ENCODE measurements at regions not wholly inside any gene's neighbourhood (a gene's known extent, or its start where the extent isn't known, plus 50 kb on each side); places are given as distances from the start of the nearest gene placed in this dataset.

DNA sequence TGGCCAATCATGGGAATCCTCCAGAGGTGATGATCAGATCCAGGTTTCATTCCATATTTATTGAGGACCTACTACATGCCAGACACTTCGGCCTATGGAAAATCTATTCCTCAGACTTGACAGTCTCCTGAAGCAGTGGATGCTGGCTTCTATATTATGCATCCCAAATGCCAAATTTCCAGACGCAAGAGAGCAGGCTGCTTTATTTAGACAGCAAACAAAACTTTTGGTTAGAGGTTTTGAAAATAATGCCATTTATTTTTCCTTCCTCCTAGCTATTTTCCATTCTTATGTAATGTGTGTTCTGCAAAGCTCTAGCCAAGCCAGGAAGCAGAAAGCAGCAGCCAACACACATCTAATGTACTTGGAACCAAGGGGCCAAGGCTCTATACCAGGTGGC, 330.8 kb downstream of the GPAM start:
- no peak overlapping the region for H3K4me3 Mint-ChIP-seq
- ATAC-seq (ENCODE audit: low read depth) (no peak), DNase-seq (no peak)
- no peak for TF ChIP-seq EZH2 (IDR thresholded peaks at IDR 0.05; ENCODE audit: borderline replicate concordance, insufficient read depth, low read depth, low read length, poor library complexity, severe bottlenecking)
- TF ChIP-seq, protein P1, sequence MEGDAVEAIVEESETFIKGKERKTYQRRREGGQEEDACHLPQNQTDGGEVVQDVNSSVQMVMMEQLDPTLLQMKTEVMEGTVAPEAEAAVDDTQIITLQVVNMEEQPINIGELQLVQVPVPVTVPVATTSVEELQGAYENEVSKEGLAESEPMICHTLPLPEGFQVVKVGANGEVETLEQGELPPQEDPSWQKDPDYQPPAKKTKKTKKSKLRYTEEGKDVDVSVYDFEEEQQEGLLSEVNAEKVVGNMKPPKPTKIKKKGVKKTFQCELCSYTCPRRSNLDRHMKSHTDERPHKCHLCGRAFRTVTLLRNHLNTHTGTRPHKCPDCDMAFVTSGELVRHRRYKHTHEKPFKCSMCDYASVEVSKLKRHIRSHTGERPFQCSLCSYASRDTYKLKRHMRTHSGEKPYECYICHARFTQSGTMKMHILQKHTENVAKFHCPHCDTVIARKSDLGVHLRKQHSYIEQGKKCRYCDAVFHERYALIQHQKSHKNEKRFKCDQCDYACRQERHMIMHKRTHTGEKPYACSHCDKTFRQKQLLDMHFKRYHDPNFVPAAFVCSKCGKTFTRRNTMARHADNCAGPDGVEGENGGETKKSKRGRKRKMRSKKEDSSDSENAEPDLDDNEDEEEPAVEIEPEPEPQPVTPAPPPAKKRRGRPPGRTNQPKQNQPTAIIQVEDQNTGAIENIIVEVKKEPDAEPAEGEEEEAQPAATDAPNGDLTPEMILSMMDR (IDR thresholded peaks at IDR 0.05): no peak
- H3K9ac ChIP-seq (ENCODE audit: low read length): no peak overlapping the region
- no peaks in the 10 kb centered on the region for H3K27me3 Mint-ChIP-seq
- WGBS (ENCODE audit: insufficient coverage): no CpG with 5 or more reads among the region's 2 CpGs
- no peak overlapping the region for H3K27ac ChIP-seq (ENCODE audit: low read length in 2 of 2)
- intact Hi-C loops (cut with micrococcal nuclease): no loop called here
- CTCF ChIA-PET: no interaction called here
- no peaks in the 10 kb centered on the region for H3K36me3 ChIP-seq (replicated peaks in 1 of 2; ENCODE audit: control extremely low read depth in 1 of 2, control insufficient read depth in 1 of 2, extremely low read depth in 1 of 2, insufficient read depth in 2 of 2, low read length in 1 of 2)
- no peaks in the 10 kb centered on the region for H3K4me1 ChIP-seq (ENCODE audit: control insufficient read depth in 2 of 2, insufficient read depth in 2 of 2, low read length in 2 of 2)
- no peaks in the 10 kb centered on the region for H3K79me2 ChIP-seq (ENCODE audit: control insufficient read depth, insufficient read depth, low read length)
- POLR2A ChIA-PET: no interaction called here
- peaks cover 0 to 7% (median 0%) of the 10 kb centered on the region in 3 donors for H3K9me3 ChIP-seq (ENCODE audit: control extremely low read depth in 1 of 3, control insufficient read depth in 2 of 3, insufficient read depth in 1 of 3, low read length in 2 of 3)
- no peak overlapping the region for H2AFZ ChIP-seq (ENCODE audit: insufficient read depth, low read depth, low read length, poor library complexity, severe bottlenecking)
- no peak overlapping the region for H3K4me3 ChIP-seq (ENCODE audit: control extremely low read depth in 1 of 5, extremely low read depth in 1 of 5, insufficient read depth in 1 of 5, low read depth in 2 of 5, low read length in 4 of 5)
- H3K9me3 Mint-ChIP-seq (ENCODE audit: insufficient read depth): peaks cover under 1% of the 10 kb centered on the region
- H3K27ac Mint-ChIP-seq: no peak overlapping the region
- no peaks in the 10 kb centered on the region for H3K27me3 ChIP-seq (replicated peaks in 1 of 4; ENCODE audit: control extremely low read depth in 1 of 4, control insufficient read depth in 3 of 4, insufficient read depth in 4 of 4, low read length in 3 of 4)
- no peaks in the 10 kb centered on the region for H3K4me1 Mint-ChIP-seq
- no peak overlapping the region for H3K4me2 ChIP-seq (replicated peaks; ENCODE audit: low read depth, low read length, poor library complexity, severe bottlenecking)
- H4K20me1 ChIP-seq (ENCODE audit: control insufficient read depth, insufficient read depth, low read length, poor library complexity, severe bottlenecking): no peaks in the 10 kb centered on the region

DNA sequence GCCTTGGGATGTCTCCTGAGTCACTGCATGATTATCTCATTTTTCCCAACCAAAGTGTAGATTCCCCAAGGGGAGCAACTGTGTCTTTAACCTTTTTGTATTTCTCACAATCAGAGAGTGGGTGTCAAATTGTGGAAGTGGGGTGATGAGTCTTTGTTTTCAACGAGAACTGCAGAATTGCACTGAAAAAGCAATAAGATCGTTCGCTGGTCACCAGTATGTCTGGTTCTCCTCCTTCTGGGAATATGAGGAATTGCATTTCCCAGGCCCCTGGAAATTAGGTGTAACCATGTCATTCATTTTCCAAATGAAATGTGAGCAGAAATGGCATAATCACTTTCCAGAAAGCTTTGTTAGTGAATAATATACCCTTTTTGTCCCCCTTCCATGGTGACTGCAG, 326.9 kb downstream of the GPAM start:
- DNase-seq (no peak), ATAC-seq (ENCODE audit: low read depth) (no peak)
- no peaks in the 10 kb centered on the region for H3K36me3 ChIP-seq (replicated peaks in 1 of 2; ENCODE audit: control extremely low read depth in 1 of 2, control insufficient read depth in 1 of 2, extremely low read depth in 1 of 2, insufficient read depth in 2 of 2, low read length in 1 of 2)
- ChIA-PET CTCF (no interaction called here), POLR2A (no interaction called here)
- intact Hi-C loops (cut with micrococcal nuclease): no loop called here
- Mint-ChIP-seq H3K27ac (no peak overlapping the region), H3K9me3 (ENCODE audit: insufficient read depth) (no peaks in the 10 kb centered on the region), H3K4me3 (no peak overlapping the region), H3K27me3 (peaks cover 3% of the 10 kb centered on the region), H3K4me1 (no peaks in the 10 kb centered on the region)
- H3K27me3 ChIP-seq (replicated peaks in 1 of 4; ENCODE audit: control extremely low read depth in 1 of 4, control insufficient read depth in 3 of 4, insufficient read depth in 4 of 4, low read length in 3 of 4): no peaks in the 10 kb centered on the region
- H3K4me2 ChIP-seq (replicated peaks; ENCODE audit: low read depth, low read length, poor library complexity, severe bottlenecking): no peak overlapping the region
- H4K20me1 ChIP-seq (ENCODE audit: control insufficient read depth, insufficient read depth, low read length, poor library complexity, severe bottlenecking): no peaks in the 10 kb centered on the region
- no peaks in the 10 kb centered on the region for H3K9me3 ChIP-seq (ENCODE audit: control extremely low read depth in 1 of 3, control insufficient read depth in 2 of 3, insufficient read depth in 1 of 3, low read length in 2 of 3)
- H3K27ac ChIP-seq (ENCODE audit: low read length in 2 of 2): no peak overlapping the region
- H2AFZ ChIP-seq (ENCODE audit: insufficient read depth, low read depth, low read length, poor library complexity, severe bottlenecking): no peak overlapping the region
- no peaks in the 10 kb centered on the region for H3K79me2 ChIP-seq (ENCODE audit: control insufficient read depth, insufficient read depth, low read length)
- no peak overlapping the region for H3K4me3 ChIP-seq (ENCODE audit: control extremely low read depth in 1 of 5, extremely low read depth in 1 of 5, insufficient read depth in 1 of 5, low read depth in 2 of 5, low read length in 4 of 5)
- no peak overlapping the region for H3K9ac ChIP-seq (ENCODE audit: low read length)
- no CpG with 5 or more reads among the region's 3 CpGs for WGBS (ENCODE audit: insufficient coverage)
- TF ChIP-seq, protein P1 (IDR thresholded peaks at IDR 0.05): no peak
- TF ChIP-seq EZH2 (IDR thresholded peaks at IDR 0.05; ENCODE audit: borderline replicate concordance, insufficient read depth, low read depth, low read length, poor library complexity, severe bottlenecking): no peak
- no peaks in the 10 kb centered on the region for H3K4me1 ChIP-seq (ENCODE audit: control insufficient read depth in 2 of 2, insufficient read depth in 2 of 2, low read length in 2 of 2)
